HepG2 (cell line): ENCODE measurements at regions not wholly inside any gene's neighbourhood (a gene's known extent, or its start where the extent isn't known, plus 50 kb on each side); places are given as distances from the start of the nearest gene placed in this dataset.
A peak's percentile ranks its signal among the peaks of the same experiment; 100 is the strongest.

Experiments
- ATAC-seq: fragments of 200-7000 bp; cut with Tn5 transposase; 3 replicates; pipeline ENCODE4 v1.9.1; 2020; ENCODE audit warnings: mild to moderate bottlenecking, moderate library complexity
- BruUV-seq: library from RNA; stranded (reverse); fragments of 400-500 nt; replicated peaks from 2 replicates; lab custom pipeline; 2021; lab: Mats Ljungman, UMichigan
- CTCF ChIA-PET: fragments of 300-600 bp; formaldehyde crosslinking; extraction: SDS; loops from one replicate; lab custom pipeline; 2021; ENCODE audit warnings: low total read pairs, inconsistent platforms, low intra/inter-chr PET ratio; lab: Yijun Ruan, JAX
- POLR2A ChIA-PET: fragments of 350-600 bp; sonication (Branson Sonifier 250); formaldehyde crosslinking; loops from one replicate; lab custom pipeline; 2020; ENCODE audit warnings: antibody characterized with exemption, inconsistent platforms; lab: Yijun Ruan, JAX
- DNase-seq: peaks from one replicate; pipeline ENCODE4 v3.0.0-alpha.2; 2015; ENCODE audit warnings: low spot score
- FAIRE-seq: peaks from 3 replicates; lab custom pipeline; 2011; peaks lifted over from hg19 to GRCh38; lab: Jason Lieb, UNC
- H2AFZ ChIP-seq: one replicate; pipeline ENCODE4 v1.6.1; 2011; ENCODE audit warnings: low read length, inconsistent platforms
- H3K27ac ChIP-seq: fragments of 300-600 bp; 3 replicates; pipeline ENCODE4 v1.8.0; 2011; ENCODE audit warnings: mixed run types, mild to moderate bottlenecking, mixed read lengths, low read length, inconsistent platforms; ENCODE audit not compliant: insufficient read depth; ENCODE audit errors: extremely low read length
- H3K27me3 ChIP-seq, 2 experiments: fragments of 200-600 bp in 1 of 2; 2 replicates in 1 of 2; 3 replicates in 1 of 2; pipeline versions ENCODE4 v1.6.0 to v1.8.0; 2011; ENCODE audit warnings: low read length in 2 of 2, mild to moderate bottlenecking in 2 of 2, moderate library complexity in 2 of 2, inconsistent platforms in 1 of 2; ENCODE audit not compliant: insufficient read depth in 2 of 2, control insufficient read depth in 1 of 2
- H3K36me3 ChIP-seq, 2 experiments: fragments of 200-600 bp in 1 of 2; replicated peaks in 1 of 2; 2 replicates in 1 of 2; 3 replicates in 1 of 2; pipeline versions ENCODE4 v1.5.1 to v1.8.0; 2011; ENCODE audit warnings: low read length in 2 of 2, inconsistent platforms in 1 of 2; ENCODE audit not compliant: insufficient read depth in 2 of 2, control insufficient read depth in 1 of 2
- H3K4me1 ChIP-seq: 2 replicates; pipeline ENCODE4 v1.5.1; 2012; ENCODE audit warnings: low read length, inconsistent platforms; ENCODE audit not compliant: insufficient read depth
- H3K4me2 ChIP-seq: 2 replicates; pipeline ENCODE4 v1.6.0; 2011; ENCODE audit warnings: low read depth, low read length, inconsistent platforms
- H3K4me3 ChIP-seq, 3 experiments: fragments of 200-600 bp in 1 of 3; sonication (generic), shearing (Covaris generic) in 1 of 3; replicated peaks in 1 of 3; 2 replicates each; pipeline ENCODE4 v1.5.1; 2011 to 2016; ENCODE audit warnings: low read length in 3 of 3, inconsistent platforms in 2 of 3, low read depth in 2 of 3, mild to moderate bottlenecking in 2 of 3, control low read depth in 1 of 3, mixed read lengths in 1 of 3; ENCODE audit not compliant: insufficient read depth in 1 of 3
- H3K79me2 ChIP-seq: one replicate; pipeline ENCODE4 v1.6.1; 2011; ENCODE audit warnings: low read length, inconsistent platforms; ENCODE audit not compliant: insufficient read depth
- H3K9ac ChIP-seq: 2 replicates; pipeline ENCODE4 v1.6.0; 2011; ENCODE audit warnings: mild to moderate bottlenecking, low read depth, low read length, inconsistent platforms; ENCODE audit not compliant: insufficient read depth
- H3K9me3 ChIP-seq: 2 replicates; pipeline ENCODE4 v1.5.1; 2012; ENCODE audit warnings: mild to moderate bottlenecking, low read length
- H4K20me1 ChIP-seq: 2 replicates; pipeline ENCODE4 v1.6.0; 2011; ENCODE audit warnings: inconsistent platforms, mild to moderate bottlenecking, low read length, moderate library complexity; ENCODE audit not compliant: insufficient read depth
- CTCF ChIP-seq: sonication (generic); formaldehyde crosslinking; IDR thresholded peaks from 2 replicates; pipeline ENCODE4 v1.5.0; 2020; ENCODE audit warnings: mild to moderate bottlenecking, missing genetic modification reagents, moderate library complexity
- MTERF4 ChIP-seq: sonication (generic); formaldehyde crosslinking; IDR thresholded peaks from 2 replicates; pipeline ENCODE4 v1.8.0; 2023; ENCODE audit warnings: mild to moderate bottlenecking, missing genetic modification reagents
- RAD21 ChIP-seq: fragments of 450-650 bp; formaldehyde crosslinking; IDR thresholded peaks from 2 replicates; pipeline ENCODE4 v1.5.0; 2020; ENCODE audit warnings: mild to moderate bottlenecking
- SMC3 ChIP-seq: IDR thresholded peaks from 2 replicates; pipeline ENCODE4 v1.6.1; 2011; ENCODE audit warnings: low read length, improper control_type of control experiment
- STAG1 ChIP-seq: sonication (generic); formaldehyde crosslinking; IDR thresholded peaks from 2 replicates; pipeline ENCODE4 v1.4.0; 2020; ENCODE audit warnings: missing genetic modification reagents
- ZFP36 ChIP-seq: fragments of 150-350 bp; IDR thresholded peaks from 2 replicates; pipeline ENCODE4 v1.6.1; 2018; ENCODE audit warnings: borderline replicate concordance, low read length, low read depth; ENCODE audit not compliant: partially characterized antibody
- WGBS: methylation state at CpG from one replicate; pipeline ENCODE4 v1.1.6; 2017; ENCODE audit warnings: low lambda C conversion rate; 5-methylcytosine and 5-hydroxymethylcytosine counted together
- in situ Hi-C: cut with HindIII; loops from 2 replicates; pipeline ENCODE4 v1.10.0; 2017; ENCODE audit warnings: low pct_unique_long_range_greater_than_20kb; ENCODE audit not compliant: extremely low pct_ligation_motif_present
- intact Hi-C: fragments of 100-400 bp; cut with micrococcal nuclease; formaldehyde crosslinking; loops from one replicate; pipeline ENCODE4 v1.10.0; 2022; ENCODE audit not compliant: unreplicated experiment

DNA sequence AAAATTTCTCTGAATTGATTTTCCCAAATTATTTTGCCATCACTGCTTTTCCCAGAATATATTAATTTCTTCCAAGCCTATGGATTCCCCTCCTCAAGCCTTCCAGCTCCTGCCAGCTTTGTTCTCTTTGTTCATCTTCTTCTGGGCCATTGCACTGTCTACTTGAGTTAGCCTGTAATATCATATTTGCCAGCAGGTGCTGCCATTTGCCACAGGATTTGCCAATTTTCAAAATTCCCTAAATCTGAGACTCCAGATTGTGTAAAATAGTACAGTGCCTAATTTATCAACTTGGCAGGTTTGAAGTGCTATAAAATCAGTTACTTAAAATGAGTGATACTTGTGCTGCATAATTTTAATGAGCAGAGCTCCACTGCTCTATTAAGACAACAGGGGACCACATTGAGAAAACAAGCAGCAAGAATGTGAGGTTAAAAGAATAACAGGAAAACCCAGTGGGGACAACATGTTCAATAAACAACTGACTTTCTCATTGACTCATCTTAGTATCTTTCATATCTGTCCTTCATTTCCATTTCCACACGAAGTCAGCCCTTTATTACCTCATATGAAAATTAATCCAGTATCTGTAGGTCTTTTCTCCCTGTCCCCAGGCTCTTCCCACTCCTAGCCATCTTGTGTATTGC lies 84.6 kb upstream of the CCDC196 start:
- ChIA-PET POLR2A (no interaction called here), CTCF (interaction anchor here (0.7 to 2.4 kb wide), 2 partner anchors 42 to 261 kb away, joined by 3 to 17 read pairs; no protein-coding TSS in a partner anchor)
- peak; percentile 40; the same call in 2 of the 3 replicates for ATAC-seq
- H3K4me2 ChIP-seq = no peak overlapping the region
- TF ChIP-seq CTCF (CRISPR knock-in tag) (peak; percentile 58), SMC3 (peak; percentile 25; the same call in 1 of the 2 replicates), MTERF4 (CRISPR knock-in tag) (no peak), ZFP36 (no peak), RAD21 (CRISPR knock-in tag) (0 out of 2 replicates have a peak, but pooled peaks have one; percentile 18), STAG1 (CRISPR knock-in tag) (peak; percentile 67)
- no peaks in the 10 kb centered on the region for H3K9me3 ChIP-seq
- H3K27me3 ChIP-seq = no peaks in the 10 kb centered on the region; a peak in 1 of 5 replicates
- DNase-seq = peak; percentile 3
- H3K36me3 ChIP-seq = no peaks in the 10 kb centered on the region
- intact Hi-C loops (loop anchor here (2.0 to 5.0 kb wide), 3 partner anchors 93 to 346 kb away; no protein-coding TSS in a partner anchor), in situ Hi-C loops (no loop called here)
- H3K9ac ChIP-seq = no peak overlapping the region
- FAIRE-seq = no peak
- no peaks in the 10 kb centered on the region for H4K20me1 ChIP-seq
- H3K4me1 ChIP-seq = peaks cover 5% of the 10 kb centered on the region; the same call in 1 of the 2 replicates
- H2AFZ ChIP-seq = no peak overlapping the region
- 0% methylated on average over 1 of the region's 1 CpG for WGBS
- H3K79me2 ChIP-seq = no peaks in the 10 kb centered on the region
- no peak overlapping the region for H3K4me3 ChIP-seq
- H3K27ac ChIP-seq = no peak overlapping the region
- BruUV-seq = no TSS peak
